NCI-H526 treated with DMSO at 0.1 percent for 48 hours (cell line): ENCODE measurements at regions not wholly inside any gene's neighbourhood (a gene's known extent, or its start where the extent isn't known, plus 50 kb on each side); places are given as distances from the start of the nearest gene placed in this dataset.

Experiments used
- DNase-seq: peaks from one replicate; lab custom pipeline; 2025; lab: John Stamatoyannopoulos, UW

- no peak for DNase-seq
Measured at GRCh38 chr4:3852309-3852708, 86.1 kb downstream of the ADRA2C start.

GRCh38 chr4:3852711-3853110 is 86.5 kb downstream of the ADRA2C start:
- DNase-seq = peak; percentile 2

- DNase-seq = no peak
Measured at GRCh38 chr4:3853388-3854035, 87.3 kb downstream of the ADRA2C start.

GRCh38 chr4:3854661-3855060 is 88.5 kb downstream of the ADRA2C start:
- DNase-seq = no peak

GRCh38 chr4:3855646-3856045 is 89.5 kb downstream of the ADRA2C start:
- no peak for DNase-seq

- DNase-seq = no peak
Measured at GRCh38 chr4:3856604-3857204, 90.5 kb downstream of the ADRA2C start.

- no peak for DNase-seq
Measured at GRCh38 chr4:3857269-3857926, 91.2 kb downstream of the ADRA2C start.

GRCh38 chr4:3858046-3858730 is 92.0 kb downstream of the ADRA2C start:
- no peak for DNase-seq

GRCh38 chr4:3858765-3859388 is 92.7 kb downstream of the ADRA2C start:
- DNase-seq = no peak

- no peak for DNase-seq
Measured at GRCh38 chr4:3859571-3859970, 93.4 kb downstream of the ADRA2C start.

- no peak for DNase-seq
Measured at GRCh38 chr4:3860061-3860912, 94.1 kb downstream of the ADRA2C start.

GRCh38 chr4:3860913-3861636 is 94.9 kb downstream of the ADRA2C start:
- DNase-seq = no peak

- no peak for DNase-seq
Measured at GRCh38 chr4:3861720-3862639, 95.8 kb downstream of the ADRA2C start.

GRCh38 chr4:3862640-3863420 is 96.6 kb downstream of the ADRA2C start:
- no peak for DNase-seq

GRCh38 chr4:3863841-3864741 is 97.9 kb downstream of the ADRA2C start:
- no peak for DNase-seq

GRCh38 chr4:3864742-3865721 is 98.8 kb downstream of the ADRA2C start:
- no peak for DNase-seq
